ENCODE measurements at regions not wholly inside any gene's neighbourhood (a gene's known extent, or its start where the extent isn't known, plus 50 kb on each side); places are given as distances from the start of the nearest gene placed in this dataset.
"Not testable (repeated sequence)": the region's sequence is repeated elsewhere in the genome, so short reads cannot be mapped to it uniquely, and the experiment has no call there.

DNA sequence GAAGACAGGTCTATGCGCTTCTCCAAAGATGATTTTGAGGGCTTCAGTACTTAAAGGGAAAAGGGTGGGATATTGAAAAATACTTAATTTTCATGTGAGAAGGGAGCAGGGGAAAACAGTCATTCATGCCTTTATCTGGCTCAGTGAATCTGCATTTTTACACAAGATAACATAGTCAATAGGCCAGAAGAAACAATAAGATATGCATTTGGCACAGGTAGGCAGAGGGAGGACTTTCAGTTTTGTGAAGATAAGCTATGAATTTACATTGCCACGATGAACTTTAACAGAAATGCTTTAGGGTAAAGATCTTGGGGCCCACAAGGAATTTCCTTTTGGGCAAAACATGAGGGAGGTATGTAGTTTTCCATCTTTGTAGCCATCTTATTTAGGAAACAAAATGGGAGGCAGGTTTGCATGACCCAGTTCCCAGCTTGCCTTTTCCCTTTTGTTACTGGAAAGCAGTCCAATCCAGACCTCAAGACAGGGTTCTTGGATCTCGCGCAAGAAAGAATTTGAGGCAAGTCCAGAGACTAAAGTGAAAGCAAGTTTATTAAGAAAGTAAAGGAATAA, 504.2 kb downstream of the IGSF11 start:
- DNase-seq: no peak
- no peaks in the 10 kb centered on the region for H3K9me3 ChIP-seq
- no peak overlapping the region for H3K27ac ChIP-seq
- H3K36me3 ChIP-seq: no peaks in the 10 kb centered on the region
- no peaks in the 10 kb centered on the region for H3K4me1 ChIP-seq
- intact Hi-C loops (cut with DNase I): no loop called here
- H3K4me3 ChIP-seq: no peak overlapping the region
- TF ChIP-seq, protein P1, sequence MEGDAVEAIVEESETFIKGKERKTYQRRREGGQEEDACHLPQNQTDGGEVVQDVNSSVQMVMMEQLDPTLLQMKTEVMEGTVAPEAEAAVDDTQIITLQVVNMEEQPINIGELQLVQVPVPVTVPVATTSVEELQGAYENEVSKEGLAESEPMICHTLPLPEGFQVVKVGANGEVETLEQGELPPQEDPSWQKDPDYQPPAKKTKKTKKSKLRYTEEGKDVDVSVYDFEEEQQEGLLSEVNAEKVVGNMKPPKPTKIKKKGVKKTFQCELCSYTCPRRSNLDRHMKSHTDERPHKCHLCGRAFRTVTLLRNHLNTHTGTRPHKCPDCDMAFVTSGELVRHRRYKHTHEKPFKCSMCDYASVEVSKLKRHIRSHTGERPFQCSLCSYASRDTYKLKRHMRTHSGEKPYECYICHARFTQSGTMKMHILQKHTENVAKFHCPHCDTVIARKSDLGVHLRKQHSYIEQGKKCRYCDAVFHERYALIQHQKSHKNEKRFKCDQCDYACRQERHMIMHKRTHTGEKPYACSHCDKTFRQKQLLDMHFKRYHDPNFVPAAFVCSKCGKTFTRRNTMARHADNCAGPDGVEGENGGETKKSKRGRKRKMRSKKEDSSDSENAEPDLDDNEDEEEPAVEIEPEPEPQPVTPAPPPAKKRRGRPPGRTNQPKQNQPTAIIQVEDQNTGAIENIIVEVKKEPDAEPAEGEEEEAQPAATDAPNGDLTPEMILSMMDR (IDR thresholded peaks at IDR 0.05): no peak
- no peaks in the 10 kb centered on the region for H3K27me3 ChIP-seq
- H3K9ac ChIP-seq (ENCODE audit: low read depth in 2 of 2, low read length in 2 of 2): no peak overlapping the region

DNA sequence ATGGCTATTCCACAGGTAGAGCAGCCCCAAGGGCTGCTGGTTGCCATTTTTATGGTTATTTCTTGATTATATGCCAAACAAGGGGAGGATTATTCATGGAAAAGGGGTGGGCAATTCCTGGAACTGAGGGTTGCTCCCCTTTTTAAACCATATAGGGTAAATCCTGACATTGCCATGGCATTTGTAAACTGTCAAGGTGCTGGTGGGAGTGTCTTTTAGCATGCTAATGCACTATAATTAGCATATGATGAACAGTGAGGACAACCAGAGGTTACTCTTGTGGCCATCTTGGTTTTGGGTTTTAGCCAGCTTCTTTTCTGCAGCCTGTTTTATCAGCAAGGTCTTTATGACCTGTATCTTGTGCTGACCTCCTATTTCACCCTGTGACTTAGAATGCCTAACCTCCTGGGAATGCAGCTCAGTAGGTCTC, 503.7 kb downstream of the IGSF11 start:
- H3K9ac ChIP-seq (ENCODE audit: low read depth in 2 of 2, low read length in 2 of 2); H3K36me3 ChIP-seq; H3K9me3 ChIP-seq; intact Hi-C loops (cut with DNase I); H3K27me3 ChIP-seq; H3K4me1 ChIP-seq; H3K27ac ChIP-seq; DNase-seq; H3K4me3 ChIP-seq: not testable (repeated sequence)

DNA sequence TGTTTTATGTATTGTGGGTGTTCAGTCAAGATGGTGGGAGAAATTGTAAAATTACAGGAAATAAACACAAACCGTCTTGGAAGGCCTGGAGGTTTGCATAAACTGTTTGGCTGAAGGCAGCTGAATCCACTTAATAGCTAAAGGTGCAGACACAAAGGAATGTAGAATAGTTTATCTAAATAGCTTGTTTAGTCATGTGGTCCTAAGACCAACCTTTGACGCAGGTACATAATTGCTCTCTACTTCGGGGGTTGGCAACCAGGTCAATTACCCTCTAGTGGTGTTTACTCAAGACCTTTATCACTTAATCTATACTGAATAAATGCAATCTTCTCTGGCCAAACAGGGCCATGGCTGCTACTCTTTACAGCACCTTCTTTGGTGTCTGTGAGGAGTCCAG, 502.8 kb downstream of the IGSF11 start:
- Histone ChIP-seq H3K9ac (ENCODE audit: low read depth in 2 of 2, low read length in 2 of 2) (no peak overlapping the region), H3K4me1 (no peaks in the 10 kb centered on the region), H3K27me3 (no peaks in the 10 kb centered on the region), H3K27ac (no peak overlapping the region), H3K9me3 (no peaks in the 10 kb centered on the region), H3K36me3 (no peaks in the 10 kb centered on the region), H3K4me3 (no peak overlapping the region)
- intact Hi-C loops (cut with DNase I): no loop called here
- no peak for DNase-seq
- TF ChIP-seq, protein P1 (IDR thresholded peaks at IDR 0.05): no peak

DNA sequence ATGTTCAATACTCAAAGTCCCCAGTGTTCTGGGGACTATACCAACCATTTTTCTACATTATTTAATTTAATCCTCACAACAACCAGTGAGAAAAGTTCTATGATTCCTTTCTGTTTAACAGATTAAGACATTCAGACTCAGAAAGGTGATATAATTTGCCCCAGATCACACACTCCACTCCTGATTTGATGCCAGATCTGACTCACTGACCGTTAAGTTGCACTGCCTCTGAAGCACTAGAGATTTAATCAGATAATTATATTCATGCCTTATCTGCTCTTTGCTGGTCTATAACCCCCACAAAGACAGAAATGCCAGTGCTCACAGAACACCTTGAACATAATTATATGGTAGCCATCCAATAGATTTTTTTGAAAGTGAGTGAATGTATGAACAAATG, 501.0 kb downstream of the IGSF11 start:
- Histone ChIP-seq H3K27ac (no peak overlapping the region), H3K4me1 (no peaks in the 10 kb centered on the region), H3K36me3 (no peaks in the 10 kb centered on the region), H3K9me3 (no peaks in the 10 kb centered on the region), H3K4me3 (no peak overlapping the region), H3K9ac (ENCODE audit: low read depth in 2 of 2, low read length in 2 of 2) (no peak overlapping the region), H3K27me3 (no peaks in the 10 kb centered on the region)
- TF ChIP-seq, protein P1 (IDR thresholded peaks at IDR 0.05): no peak
- intact Hi-C loops (cut with DNase I): no loop called here
- no peak for DNase-seq

DNA sequence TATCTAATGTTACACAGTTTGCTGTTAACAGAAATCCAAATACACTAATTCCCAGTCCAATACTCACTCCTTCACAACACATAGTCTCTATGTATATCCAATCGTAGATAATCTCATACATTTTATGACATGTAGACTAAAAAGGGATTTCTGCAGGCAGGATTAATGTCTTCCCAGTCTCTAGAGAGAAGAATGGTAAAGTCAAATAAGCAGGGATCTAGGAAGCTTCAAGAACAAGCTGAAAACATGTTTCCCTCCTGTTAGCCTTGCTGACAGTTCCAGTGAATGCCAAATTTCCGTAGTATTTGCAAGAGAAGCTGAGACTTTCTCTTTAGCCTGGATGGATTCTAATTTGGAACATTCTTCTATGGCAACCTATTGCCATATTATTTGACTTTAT, 500.1 kb downstream of the IGSF11 start:
- no peaks in the 10 kb centered on the region for H3K9me3 ChIP-seq
- H3K36me3 ChIP-seq: no peaks in the 10 kb centered on the region
- H3K9ac ChIP-seq (ENCODE audit: low read depth in 2 of 2, low read length in 2 of 2): no peak overlapping the region
- no peaks in the 10 kb centered on the region for H3K27me3 ChIP-seq
- TF ChIP-seq, protein P1 (IDR thresholded peaks at IDR 0.05): no peak
- no peak overlapping the region for H3K4me3 ChIP-seq
- DNase-seq: no peak
- H3K27ac ChIP-seq: no peak overlapping the region
- no peaks in the 10 kb centered on the region for H3K4me1 ChIP-seq
- intact Hi-C loops (cut with DNase I): no loop called here

DNA sequence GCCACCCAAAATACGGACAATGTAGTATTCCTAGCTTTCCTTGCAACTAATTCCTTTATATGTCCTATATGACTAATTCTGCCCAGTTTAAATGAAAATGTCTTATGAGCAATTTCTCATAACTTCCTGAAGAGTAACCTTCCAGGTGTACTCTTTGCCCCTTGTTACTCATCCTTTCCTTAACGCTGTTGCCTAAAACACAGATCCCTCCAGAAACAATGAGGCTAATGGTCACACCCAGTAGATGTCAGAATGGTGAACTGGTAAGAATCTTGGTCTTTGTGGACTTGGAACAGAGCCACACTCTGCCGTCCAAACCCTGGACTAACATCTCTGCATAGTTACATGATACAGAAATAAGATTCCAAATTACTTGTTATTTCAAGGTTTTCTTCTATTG, 497.9 kb downstream of the IGSF11 start:
- intact Hi-C loops (cut with DNase I): no loop called here

More for the DNA sequence above, 497.9 kb downstream of the IGSF11 start:
- Histone ChIP-seq H3K27me3 (no peaks in the 10 kb centered on the region), H3K4me1 (no peaks in the 10 kb centered on the region), H3K27ac (no peak overlapping the region), H3K9ac (ENCODE audit: low read depth in 2 of 2, low read length in 2 of 2) (no peak overlapping the region), H3K4me3 (no peak overlapping the region), H3K36me3 (no peaks in the 10 kb centered on the region), H3K9me3 (no peaks in the 10 kb centered on the region)
- TF ChIP-seq, protein P1 (IDR thresholded peaks at IDR 0.05): no peak
- no peak for DNase-seq

Measured in colonic mucosa (tissue), 4 donors.